Esophagus squamous epithelium (tissue), 5 donors: ENCODE measurements at regions not wholly inside any gene's neighbourhood (a gene's known extent, or its start where the extent isn't known, plus 50 kb on each side); places are given as distances from the start of the nearest gene placed in this dataset.
"Not testable (repeated sequence)": the region's sequence is repeated elsewhere in the genome, so short reads cannot be mapped to it uniquely, and the experiment has no call there.

ENCODE experiments used
- DNase-seq: peaks from one replicate; lab custom pipeline; 2025; lab: John Stamatoyannopoulos, UW
- H3K27ac ChIP-seq, 4 donors: fragments of 200-600 bp; sonication (generic); one replicate each; pipeline ENCODE4 v1.5.1; 2016 to 2019; ENCODE audit warnings: mild to moderate bottlenecking in 1 of 4
- H3K27me3 ChIP-seq, 4 donors: fragments of 200-600 bp; sonication (generic); 1 replicate in 3 of 4; 2 replicates in 1 of 4; pipeline versions ENCODE4 v1.5.1 to v1.6.0; 2017 to 2021; ENCODE audit warnings: antibody characterized with exemption in 1 of 4
- H3K36me3 ChIP-seq, 3 donors: fragments of 200-600 bp; sonication (generic); one replicate each; pipeline ENCODE4 v1.5.1; 2016 to 2019
- H3K4me1 ChIP-seq, 3 donors: fragments of 200-600 bp; sonication (generic); one replicate each; pipeline ENCODE4 v1.5.1; 2017 to 2019
- H3K4me3 ChIP-seq, 4 donors: fragments of 200-600 bp; sonication (generic); 1 replicate in 3 of 4; 2 replicates in 1 of 4; pipeline ENCODE4 v1.5.1; 2016 to 2019; ENCODE audit warnings: mild to moderate bottlenecking in 2 of 4, moderate library complexity in 1 of 4
- H3K9me3 ChIP-seq, 3 donors: fragments of 200-600 bp; sonication (generic); one replicate each; pipeline ENCODE4 v1.5.1; 2016 to 2019
- CTCF ChIP-seq, 6 experiments: fragments of 450-650 bp in 4 of 6; fragments of 200-600 bp in 2 of 6; sonication (generic) in 2 of 6; IDR thresholded peaks; one replicate each; pipeline ENCODE4 v1.5.1; 2016 to 2019; ENCODE audit warnings: antibody characterized with exemption in 6 of 6, mild to moderate bottlenecking in 4 of 6, moderate library complexity in 4 of 6
- POLR2A ChIP-seq, 4 donors: fragments of 450-650 bp; IDR thresholded peaks; one replicate each; pipeline ENCODE4 v1.6.1; 2017; ENCODE audit warnings: antibody characterized with exemption in 4 of 4, mild to moderate bottlenecking in 4 of 4, moderate library complexity in 3 of 4
- WGBS, 2 donors: methylation state at CpG; one replicate each; pipeline ENCODE4 v1.1.5; 2018; 5-methylcytosine and 5-hydroxymethylcytosine counted together
- intact Hi-C: fragments of 100-400 bp; cut with DNase I; formaldehyde crosslinking; loops from one replicate; pipeline ENCODE4 v1.15.0; 2022
- donor health status: DM: yes; HTN: yes; CAD: no.

- no peak for DNase-seq
- H3K27me3 ChIP-seq = peaks cover 0 to 72% (median 0%) of the 10 kb centered on the region in 4 donors
- H3K4me3 ChIP-seq = no peak overlapping the region
- H3K9me3 ChIP-seq = no peaks in the 10 kb centered on the region
- no peaks in the 10 kb centered on the region for H3K36me3 ChIP-seq
- no peaks in the 10 kb centered on the region for H3K4me1 ChIP-seq
- intact Hi-C loops = no loop called here
- TF ChIP-seq CTCF (IDR thresholded peaks at IDR 0.05) (no peak), POLR2A (IDR thresholded peaks at IDR 0.05) (no peak)
- H3K27ac ChIP-seq = no peak overlapping the region
- 40 to 47% methylated on average over 5 to 10 of the region's 12 CpGs for WGBS, 2 donors
Measured at GRCh38 chr11:45410391-45411227, 124.5 kb upstream of the SYT13 start.

- no peak for TF ChIP-seq CTCF (IDR thresholded peaks at IDR 0.05)
- TF ChIP-seq POLR2A (IDR thresholded peaks at IDR 0.05) = no peak
- Histone ChIP-seq H3K27ac (no peak overlapping the region), H3K4me1 (no peaks in the 10 kb centered on the region), H3K36me3 (no peaks in the 10 kb centered on the region), H3K4me3 (no peak overlapping the region), H3K27me3 (peaks cover 0 to 72% (median 0%) of the 10 kb centered on the region in 4 donors), H3K9me3 (no peaks in the 10 kb centered on the region)
- WGBS, 2 donors = no CpG with 5 or more reads among the region's 6 CpGs
- intact Hi-C loops = no loop called here
- no peak for DNase-seq
Measured at GRCh38 chr11:45409587-45409986, 123.4 kb upstream of the SYT13 start.

GRCh38 chr11:45407226-45407625 is 121.1 kb upstream of the SYT13 start:
- intact Hi-C loops = no loop called here
- Histone ChIP-seq H3K4me1 (no peaks in the 10 kb centered on the region), H3K27me3 (peaks cover 0 to 54% (median 0%) of the 10 kb centered on the region in 4 donors), H3K27ac (no peak overlapping the region), H3K4me3 (no peak overlapping the region), H3K36me3 (no peaks in the 10 kb centered on the region), H3K9me3 (no peaks in the 10 kb centered on the region)
- TF ChIP-seq CTCF (IDR thresholded peaks at IDR 0.05) (no peak), POLR2A (IDR thresholded peaks at IDR 0.05) (no peak)
- DNase-seq = no peak
- WGBS, 2 donors = 40 to 46% methylated on average over 1 to 3 of the region's 4 CpGs

GRCh38 chr11:45405916-45406670 is 120.0 kb upstream of the SYT13 start:
- no peaks in the 10 kb centered on the region for H3K36me3 ChIP-seq
- 42 to 59% methylated on average over 2 to 3 of the region's 3 CpGs for WGBS, 2 donors
- intact Hi-C loops = no loop called here
- no peak overlapping the region for H3K4me3 ChIP-seq
- no peak for TF ChIP-seq POLR2A (IDR thresholded peaks at IDR 0.05)
- TF ChIP-seq CTCF (IDR thresholded peaks at IDR 0.05) = peak in 2 of 6 experiments; percentile 20 to 38
- no peak for DNase-seq
- H3K9me3 ChIP-seq = no peaks in the 10 kb centered on the region
- no peaks in the 10 kb centered on the region for H3K4me1 ChIP-seq
- H3K27ac ChIP-seq = no peak overlapping the region
- peaks cover 0 to 48% (median 0%) of the 10 kb centered on the region in 4 donors for H3K27me3 ChIP-seq

- 0 to 15% methylated on average over 1 of the region's 1 CpG for WGBS, 2 donors
- H3K4me3 ChIP-seq, DNase-seq, intact Hi-C loops, H3K36me3 ChIP-seq, H3K4me1 ChIP-seq, H3K27ac ChIP-seq, H3K9me3 ChIP-seq: not testable (repeated sequence)
- H3K27me3 ChIP-seq = peaks cover 0 to 57% (median 0%) of the 10 kb centered on the region in 4 donors
Measured at GRCh38 chr11:45403521-45403920, 117.4 kb upstream of the SYT13 start.
